ENCODE measurements at regions not wholly inside any gene's neighbourhood (a gene's known extent, or its start where the extent isn't known, plus 50 kb on each side); places are given as distances from the start of the nearest gene placed in this dataset.

DNA sequence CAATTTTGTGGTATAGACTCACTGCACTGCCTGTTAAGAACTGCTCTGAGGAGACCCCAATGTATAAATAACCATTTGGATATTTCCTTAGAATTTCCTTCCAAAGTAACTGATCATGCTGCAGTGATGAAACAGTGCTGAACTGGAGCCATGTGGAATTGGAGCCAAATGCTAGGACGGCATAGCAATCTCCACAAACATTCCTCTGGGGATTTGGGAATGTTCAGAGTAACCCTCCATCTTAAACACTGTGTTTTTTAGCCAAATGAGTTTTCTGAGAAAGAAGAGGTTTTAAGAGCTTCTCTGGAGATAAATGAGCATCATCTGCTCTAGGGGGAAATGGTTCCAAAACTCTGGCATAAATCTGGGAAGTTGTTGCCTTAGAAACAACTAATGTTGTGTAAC is 98.2 kb downstream of the OLFM4 start (continued):
- TF ChIP-seq PHF8 (conservative IDR thresholded peaks at IDR 0.05; ENCODE audit: low read depth, low read length) = no peak
- TF ChIP-seq RFX5 (IDR thresholded peaks at IDR 0.05; ENCODE audit: borderline replicate concordance, low read depth, low read length) = no peak
- TF ChIP-seq SP1 (IDR thresholded peaks at IDR 0.05; ENCODE audit: low read depth, low read length) = no peak
- no peak for TF ChIP-seq NRF1 (IDR thresholded peaks at IDR 0.05; ENCODE audit: low read depth, low read length)
